PC-9 (cell line): ENCODE measurements at regions not wholly inside any gene's neighbourhood (a gene's known extent, or its start where the extent isn't known, plus 50 kb on each side); places are given as distances from the start of the nearest gene placed in this dataset.
A peak's percentile ranks its signal among the peaks of the same experiment; 100 is the strongest.

ENCODE experiments used
- BruUV-seq: library from RNA; stranded (reverse); fragments of 400-500 nt; replicated peaks from 2 replicates; lab custom pipeline; 2021; lab: Mats Ljungman, UMichigan
- CTCF ChIA-PET: fragments of 300-600 bp; sonication (Branson Sonifier 250); formaldehyde crosslinking; loops from one replicate; lab custom pipeline; 2022; ENCODE audit warnings: antibody characterized with exemption; lab: Charles Lee
- POLR2A ChIA-PET: fragments of 300-600 bp; sonication (Branson Sonifier 250); formaldehyde crosslinking; loops from one replicate; lab custom pipeline; 2022; ENCODE audit warnings: antibody characterized with exemption; ENCODE audit not compliant: unreplicated experiment; lab: Charles Lee
- DNase-seq, 2 experiments: peaks; one replicate each; pipeline versions ENCODE4 v3.0.0 to v3.0.0-alpha.2; 2015 to 2022; ENCODE audit warnings: mixed read lengths in 1 of 2
- H2AFZ ChIP-seq: fragments of 200-600 bp; sonication (generic); 2 replicates; pipeline ENCODE4 v1.8.1; 2017; ENCODE audit warnings: antibody characterized with exemption
- H3F3A ChIP-seq: fragments of 200-600 bp; sonication (generic); 2 replicates; pipeline ENCODE4 v1.8.1; 2017; ENCODE audit warnings: antibody characterized with exemption, mild to moderate bottlenecking, low read depth; ENCODE audit not compliant: insufficient read depth
- H3K27ac ChIP-seq: fragments of 200-600 bp; sonication (generic); 2 replicates; pipeline ENCODE4 v1.6.1; 2016; ENCODE audit warnings: mixed run types
- H3K27me3 ChIP-seq: fragments of 200-600 bp; sonication (generic); 2 replicates; pipeline ENCODE4 v1.6.1; 2016; ENCODE audit warnings: low read depth, mixed run types; ENCODE audit not compliant: insufficient read depth
- H3K36me3 ChIP-seq: fragments of 200-600 bp; sonication (generic); 2 replicates; pipeline ENCODE4 v1.6.1; 2016; ENCODE audit warnings: low read depth, mixed run types
- H3K4me1 ChIP-seq: fragments of 200-600 bp; sonication (generic); replicated peaks from 2 replicates; pipeline ENCODE4 v1.6.1; 2016; ENCODE audit warnings: mixed run types; ENCODE audit not compliant: insufficient read depth
- H3K4me2 ChIP-seq: fragments of 200-600 bp; sonication (generic); 2 replicates; pipeline ENCODE4 v1.6.1; 2017; ENCODE audit warnings: mixed run types
- H3K4me3 ChIP-seq: fragments of 200-600 bp; sonication (generic); 2 replicates; pipeline ENCODE4 v1.6.1; 2016; ENCODE audit warnings: mixed run types
- H3K79me2 ChIP-seq: fragments of 200-600 bp; sonication (generic); 2 replicates; pipeline ENCODE4 v1.6.1; 2017; ENCODE audit warnings: low read depth, mixed run types
- H3K9me2 ChIP-seq: fragments of 200-600 bp; sonication (generic); 2 replicates; pipeline ENCODE4 v1.8.1; 2017; ENCODE audit warnings: mild to moderate bottlenecking; ENCODE audit not compliant: insufficient read depth
- H3K9me3 ChIP-seq: fragments of 200-600 bp; sonication (generic); 2 replicates; pipeline ENCODE4 v1.8.1; 2016; ENCODE audit warnings: low read depth; ENCODE audit not compliant: insufficient read depth
- H4K20me1 ChIP-seq: fragments of 200-600 bp; sonication (generic); 2 replicates; pipeline ENCODE4 v1.8.1; 2017; ENCODE audit not compliant: insufficient read depth
- CTCF ChIP-seq: fragments of 200-600 bp; sonication (generic); conservative IDR thresholded peaks from 2 replicates; pipeline ENCODE4 v1.6.1; 2017; ENCODE audit warnings: mixed run types, antibody characterized with exemption, mild to moderate bottlenecking, moderate library complexity
- EZH2 ChIP-seq: fragments of 200-600 bp; sonication (generic); IDR thresholded peaks from 2 replicates; pipeline ENCODE4 v1.8.0; 2017; ENCODE audit warnings: antibody characterized with exemption, low read depth
- intact Hi-C: fragments of 100-400 bp; cut with micrococcal nuclease; formaldehyde crosslinking; loops from one replicate; pipeline ENCODE4 v1.10.0; 2022; ENCODE audit not compliant: unreplicated experiment

GRCh38 chr4:99729186-99729585 lies 71.6 kb upstream of the C4orf54 start:
- Histone ChIP-seq H3K9me2 (no peaks in the 10 kb centered on the region), H3K4me2 (no peak overlapping the region), H3K79me2 (no peaks in the 10 kb centered on the region), H3K36me3 (no peaks in the 10 kb centered on the region), H2AFZ (no peak overlapping the region), H4K20me1 (no peaks in the 10 kb centered on the region), H3K27ac (no peak overlapping the region), H3F3A (peaks cover 4% of the 10 kb centered on the region; the same call in 1 of the 2 replicates), H3K27me3 (no peaks in the 10 kb centered on the region), H3K4me3 (no peak overlapping the region), H3K9me3 (0 out of 2 replicates have a peak, but pooled peaks cover 5% of the 10 kb centered on the region), H3K4me1 (peaks cover 7% of the 10 kb centered on the region)
- BruUV-seq = no TSS peak
- TF ChIP-seq CTCF (no peak), EZH2 (no peak)
- intact Hi-C loops = no loop called here
- POLR2A ChIA-PET = no interaction called here
- DNase-seq = no peak
- CTCF ChIA-PET = no interaction called here

GRCh38 chr4:99724067-99724466 lies 66.4 kb upstream of the C4orf54 start:
- ChIA-PET POLR2A (interaction anchor here (0.6 kb wide), 1 partner anchor 216 kb away, joined by 4 read pairs; no protein-coding TSS in a partner anchor), CTCF (interaction anchor here (0.6 to 1.2 kb wide), 3 partner anchors 84 to 161 kb away, joined by 3 to 5 read pairs (median 4); partner anchors contain the start of gene TRMT10A)
- 0 out of 2 replicates have a peak, but pooled peaks cover 5% of the 10 kb centered on the region for H3K9me3 ChIP-seq
- no peaks in the 10 kb centered on the region for H3K27me3 ChIP-seq
- intact Hi-C loops = loop anchor here (5.0 kb wide), 4 partner anchors 67 to 223 kb away; partner anchors contain the start of genes C4orf54, DAPP1 and DNAJB14
- peaks cover 16% of the 10 kb centered on the region; the same call in 1 of the 2 replicates for H3F3A ChIP-seq
- no peaks in the 10 kb centered on the region for H3K36me3 ChIP-seq
- H3K79me2 ChIP-seq = no peaks in the 10 kb centered on the region
- peak overlapping the region; percentile 56 for H3K4me2 ChIP-seq
- TF ChIP-seq CTCF (no peak), EZH2 (no peak)
- no peaks in the 10 kb centered on the region for H3K9me2 ChIP-seq
- no peak for DNase-seq
- H3K4me1 ChIP-seq = peaks cover 38% of the 10 kb centered on the region
- H2AFZ ChIP-seq = no peak overlapping the region
- no peak overlapping the region for H3K4me3 ChIP-seq
- H3K27ac ChIP-seq = peak overlapping the region; percentile 74
- H4K20me1 ChIP-seq = no peaks in the 10 kb centered on the region
- BruUV-seq = no TSS peak

- Histone ChIP-seq H3F3A (peaks cover 16% of the 10 kb centered on the region; the same call in 1 of the 2 replicates), H3K27me3 (no peaks in the 10 kb centered on the region), H4K20me1 (no peaks in the 10 kb centered on the region), H3K4me1 (peaks cover 38% of the 10 kb centered on the region), H3K9me2 (no peaks in the 10 kb centered on the region), H3K4me3 (no peak overlapping the region), H2AFZ (no peak overlapping the region), H3K27ac (peak overlapping the region; percentile 74), H3K36me3 (no peaks in the 10 kb centered on the region), H3K79me2 (no peaks in the 10 kb centered on the region), H3K9me3 (0 out of 2 replicates have a peak, but pooled peaks cover 5% of the 10 kb centered on the region), H3K4me2 (peak overlapping the region; percentile 56)
- intact Hi-C loops = loop anchor here (1.0 to 5.0 kb wide), 5 partner anchors 66 to 224 kb away; partner anchors contain the start of genes C4orf54, DAPP1 and DNAJB14
- ChIA-PET CTCF (interaction anchor here (0.6 to 1.2 kb wide), 4 partner anchors 84 to 160 kb away, joined by 3 to 5 read pairs (median 4); partner anchors contain the start of gene TRMT10A), POLR2A (interaction anchor here (0.6 kb wide), 1 partner anchor 217 kb away, joined by 4 read pairs; no protein-coding TSS in a partner anchor)
- no peak for TF ChIP-seq EZH2
- no peak for TF ChIP-seq CTCF
- DNase-seq = peak; percentile 64 to 88
- no TSS peak for BruUV-seq
Measured at GRCh38 chr4:99723612-99724011, 66.0 kb upstream of the C4orf54 start.
